ENCODE measurements at regions not wholly inside any gene's neighbourhood (a gene's known extent, or its start where the extent isn't known, plus 50 kb on each side); places are given as distances from the start of the nearest gene placed in this dataset.

GRCh38 chr3:161558236-161558635 is 61.6 kb downstream of the OTOL1 start:
- Histone ChIP-seq H3K79me2 (ENCODE audit: insufficient read depth, low read length) (no peaks in the 10 kb centered on the region), H3K36me3 (ENCODE audit: insufficient read depth, low read length) (no peaks in the 10 kb centered on the region), H2AFZ (ENCODE audit: low read length) (no peak overlapping the region), H4K20me1 (ENCODE audit: insufficient read depth, low read length) (no peaks in the 10 kb centered on the region), H3K4me3 (ENCODE audit: insufficient read depth, low read length) (no peak overlapping the region), H3K4me1 (ENCODE audit: insufficient read depth, low read length) (no peaks in the 10 kb centered on the region), H3K27ac (ENCODE audit: low read depth, low read length) (no peak overlapping the region), H3K4me2 (ENCODE audit: insufficient read depth, low read length) (no peak overlapping the region), H3K9me3 (ENCODE audit: low read depth, low read length) (no peaks in the 10 kb centered on the region), H3K27me3 (ENCODE audit: insufficient read depth, low read length) (no peaks in the 10 kb centered on the region)
- no peak for TF ChIP-seq CTCF (IDR thresholded peaks at IDR 0.05; ENCODE audit: extremely low read depth, low read depth, low read length)
- DNase-seq (ENCODE audit: insufficient read length, low spot score, missing footprints): no peak

- Histone ChIP-seq H3K4me2 (ENCODE audit: insufficient read depth, low read length) (peak overlapping the region; percentile 19), H3K27me3 (ENCODE audit: insufficient read depth, low read length) (no peaks in the 10 kb centered on the region), H3K36me3 (ENCODE audit: insufficient read depth, low read length) (no peaks in the 10 kb centered on the region), H2AFZ (ENCODE audit: low read length) (no peak overlapping the region), H4K20me1 (ENCODE audit: insufficient read depth, low read length) (no peaks in the 10 kb centered on the region), H3K4me3 (ENCODE audit: insufficient read depth, low read length) (no peak overlapping the region), H3K27ac (ENCODE audit: low read depth, low read length) (no peak overlapping the region), H3K79me2 (ENCODE audit: insufficient read depth, low read length) (no peaks in the 10 kb centered on the region), H3K9me3 (ENCODE audit: low read depth, low read length) (no peaks in the 10 kb centered on the region), H3K4me1 (ENCODE audit: insufficient read depth, low read length) (no peaks in the 10 kb centered on the region)
- peak; percentile 76 for TF ChIP-seq CTCF (IDR thresholded peaks at IDR 0.05; ENCODE audit: extremely low read depth, low read depth, low read length)
- no peak for DNase-seq (ENCODE audit: insufficient read length, low spot score, missing footprints)
These were observed 62.8 kb downstream of the OTOL1 start for GRCh38 chr3:161559177-161559998.

GRCh38 chr3:161560008-161560637 is 63.5 kb downstream of the OTOL1 start:
- Histone ChIP-seq H3K9me3 (ENCODE audit: low read depth, low read length) (no peaks in the 10 kb centered on the region), H3K36me3 (ENCODE audit: insufficient read depth, low read length) (no peaks in the 10 kb centered on the region), H3K4me2 (ENCODE audit: insufficient read depth, low read length) (no peak overlapping the region), H3K27ac (ENCODE audit: low read depth, low read length) (no peak overlapping the region), H3K27me3 (ENCODE audit: insufficient read depth, low read length) (no peaks in the 10 kb centered on the region), H2AFZ (ENCODE audit: low read length) (no peak overlapping the region), H3K4me3 (ENCODE audit: insufficient read depth, low read length) (no peak overlapping the region), H3K4me1 (ENCODE audit: insufficient read depth, low read length) (no peaks in the 10 kb centered on the region), H3K79me2 (ENCODE audit: insufficient read depth, low read length) (no peaks in the 10 kb centered on the region), H4K20me1 (ENCODE audit: insufficient read depth, low read length) (no peaks in the 10 kb centered on the region)
- peak; percentile 62 for TF ChIP-seq CTCF (IDR thresholded peaks at IDR 0.05; ENCODE audit: extremely low read depth, low read depth, low read length)
- DNase-seq (ENCODE audit: insufficient read length, low spot score, missing footprints): peak; percentile 47

All from osteoblast (primary cell).